Erythroblast (primary cell): ENCODE measurements at regions not wholly inside any gene's neighbourhood (a gene's known extent, or its start where the extent isn't known, plus 50 kb on each side); places are given as distances from the start of the nearest gene placed in this dataset.

Experiments used
- DNase-seq, 2 experiments: peaks; one replicate each; lab custom pipeline; 2025; lab: John Stamatoyannopoulos, UW
- GATA1 ChIP-seq: IDR thresholded peaks from 2 replicates; pipeline ENCODE4 v1.6.1; 2011; ENCODE audit warnings: low read depth, mild to moderate bottlenecking, control low read depth, low read length, moderate library complexity
- POLR2A ChIP-seq: IDR thresholded peaks from 2 replicates; pipeline ENCODE4 v1.6.1; 2011; ENCODE audit warnings: mild to moderate bottlenecking, low read length

GRCh38 chr22:27420817-27421361 is 380.7 kb downstream of the MN1 start:
- TF ChIP-seq POLR2A (no peak), GATA1 (no peak)
- DNase-seq: no peak

GRCh38 chr22:27422442-27422841 is 379.1 kb downstream of the MN1 start:
- no peak for TF ChIP-seq GATA1
- TF ChIP-seq POLR2A: no peak
- DNase-seq: no peak

GRCh38 chr22:27424319-27424718 is 377.2 kb downstream of the MN1 start:
- peak in 1 of 2 experiments; percentile 7 for DNase-seq
- TF ChIP-seq GATA1 (no peak), POLR2A (no peak)

- no peak for DNase-seq
- TF ChIP-seq POLR2A (no peak), GATA1 (no peak)
Observed at GRCh38 chr22:27429476-27429875, 372.1 kb downstream of the MN1 start.

- no peak for DNase-seq
- TF ChIP-seq GATA1 (no peak), POLR2A (no peak)
Observed at GRCh38 chr22:27431081-27431480, 370.5 kb downstream of the MN1 start.

GRCh38 chr22:27431896-27432295 is 369.7 kb downstream of the MN1 start:
- DNase-seq: peak in 1 of 2 experiments; percentile 13
- TF ChIP-seq GATA1 (no peak), POLR2A (no peak)

- TF ChIP-seq GATA1 (no peak), POLR2A (no peak)
Observed at GRCh38 chr22:27433099-27433498, 368.5 kb downstream of the MN1 start.

GRCh38 chr22:27433585-27434190 is 367.9 kb downstream of the MN1 start:
- TF ChIP-seq POLR2A (no peak), GATA1 (no peak)
- peak; percentile 31 to 54 for DNase-seq

More at GRCh38 chr22:27433099-27433498, 368.5 kb downstream of the MN1 start:
- no peak for DNase-seq

- TF ChIP-seq GATA1 (no peak), POLR2A (no peak)
- DNase-seq: no peak
Observed at GRCh38 chr22:27434898-27435297, 366.7 kb downstream of the MN1 start.

GRCh38 chr22:27435844-27436576 is 365.5 kb downstream of the MN1 start:
- no peak for TF ChIP-seq POLR2A
- TF ChIP-seq GATA1: no peak
- no peak for DNase-seq

GRCh38 chr22:27436591-27436990 is 365.0 kb downstream of the MN1 start:
- TF ChIP-seq GATA1 (no peak), POLR2A (no peak)

GRCh38 chr22:27437570-27437969 is 364.0 kb downstream of the MN1 start:
- TF ChIP-seq POLR2A (no peak), GATA1 (no peak)
- no peak for DNase-seq

More at GRCh38 chr22:27436591-27436990, 365.0 kb downstream of the MN1 start:
- no peak for DNase-seq

GRCh38 chr22:27438271-27438980 is 363.1 kb downstream of the MN1 start:
- TF ChIP-seq GATA1 (no peak), POLR2A (no peak)
- DNase-seq: no peak

GRCh38 chr22:27439131-27439530 is 362.4 kb downstream of the MN1 start:
- no peak for DNase-seq
- no peak for TF ChIP-seq GATA1
- no peak for TF ChIP-seq POLR2A
